Left hindlimb (tissue), 1 donor: ENCODE measurements at regions not wholly inside any gene's neighbourhood (a gene's known extent, or its start where the extent isn't known, plus 50 kb on each side); places are given as distances from the start of the nearest gene placed in this dataset.
"Not testable (repeated sequence)": the region's sequence is repeated elsewhere in the genome, so short reads cannot be mapped to it uniquely, and the experiment has no call there.

Source experiments
- DNase-seq: peaks from one replicate; pipeline ENCODE4 v3.0.0-alpha.2; 2018

- not testable (repeated sequence) for DNase-seq
Observed at GRCh38 chr9:94191706-94192105, 67.4 kb upstream of the ZNF169 start.

DNA sequence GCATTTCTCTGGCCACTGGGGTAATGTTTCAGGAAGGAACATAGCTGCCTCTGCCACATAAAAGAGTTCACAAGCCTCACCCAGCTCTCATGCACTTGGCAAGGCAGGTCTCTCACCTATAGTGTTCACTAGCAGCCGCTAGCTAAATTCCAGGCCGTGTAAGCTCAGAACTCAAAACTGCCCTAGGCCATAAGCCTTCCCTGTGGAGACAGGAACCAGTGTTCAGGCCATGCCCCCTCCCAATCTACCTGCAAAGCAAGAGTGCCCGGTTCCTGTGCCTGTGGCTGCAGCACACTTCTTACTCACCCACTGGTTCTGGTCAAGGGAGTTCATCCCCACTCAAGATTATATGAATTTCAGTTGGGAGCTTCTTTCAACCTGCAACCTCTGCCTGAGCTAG, 60.7 kb upstream of the ZNF169 start:
- DNase-seq = no peak

DNA sequence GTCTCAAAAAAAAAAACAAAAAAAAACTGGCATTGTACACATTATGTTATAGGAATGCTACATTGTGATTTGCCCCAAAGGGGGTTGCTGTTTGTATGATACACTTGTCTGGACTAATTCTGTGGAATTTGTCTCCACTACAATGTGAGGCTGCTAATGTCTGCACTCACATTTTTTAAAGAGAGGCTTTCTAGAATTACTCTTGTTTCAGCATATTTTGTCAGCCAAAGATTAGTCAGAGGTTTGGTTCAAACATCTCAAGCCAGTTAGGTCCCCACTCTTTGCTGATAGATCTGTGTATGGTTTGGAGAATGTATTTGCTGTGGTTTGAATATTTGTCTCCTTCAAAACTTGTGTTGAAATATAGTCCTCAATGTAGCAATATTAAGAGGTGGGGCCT, 59.3 kb upstream of the ZNF169 start:
- no peak for DNase-seq

- no peak for DNase-seq
Observed at GRCh38 chr9:94204174-94204573, 54.9 kb upstream of the ZNF169 start.

GRCh38 chr9:94207781-94208180, 51.3 kb upstream of the ZNF169 start:
- no peak for DNase-seq
